ENCODE measurements at regions not wholly inside any gene's neighbourhood (a gene's known extent, or its start where the extent isn't known, plus 50 kb on each side); places are given as distances from the start of the nearest gene placed in this dataset.

DNA sequence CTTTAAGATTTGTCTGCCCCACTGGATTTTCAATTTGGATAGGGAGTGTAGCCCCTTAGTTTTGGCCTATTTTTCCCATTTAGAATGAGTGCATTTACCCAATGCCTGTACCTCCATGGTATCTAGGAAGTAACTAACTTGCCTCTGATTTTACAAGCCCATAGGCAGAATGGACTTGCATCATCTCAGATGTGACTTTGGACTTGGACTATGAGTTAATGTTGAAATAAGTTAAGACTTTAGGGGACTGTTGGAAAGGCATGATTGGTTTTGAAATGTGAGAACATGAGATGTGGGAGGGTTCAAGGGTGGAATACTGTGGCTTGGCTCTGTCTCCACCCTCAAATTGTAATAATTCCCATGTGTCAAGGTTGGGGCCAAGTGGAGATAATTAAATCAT lies 2480.2 kb downstream of the PCDH7 start:
- no peak for TF ChIP-seq SUZ12 (IDR thresholded peaks at IDR 0.05; ENCODE audit: extremely low read depth, insufficient read depth, insufficient read length)
- TF ChIP-seq YY1 (IDR thresholded peaks at IDR 0.05; ENCODE audit: insufficient read depth, insufficient read length): no peak

Data from NT2/D1 (cell line).